GM12878 (cell line): ENCODE measurements at regions not wholly inside any gene's neighbourhood (a gene's known extent, or its start where the extent isn't known, plus 50 kb on each side); places are given as distances from the start of the nearest gene placed in this dataset.

Experiments used
- ATAC-seq: fragments of 200-7000 bp; cut with Tn5 transposase; 3 replicates; pipeline ENCODE4 v1.9.1; 2020; ENCODE audit warnings: mild to moderate bottlenecking, moderate library complexity
- BruUV-seq: library from RNA; stranded (reverse); fragments of 400-500 nt; replicated peaks from 2 replicates; lab custom pipeline; 2021; lab: Mats Ljungman, UMichigan
- CTCF ChIA-PET: fragments of 300-600 bp; sonication (Branson Sonifier 250); formaldehyde crosslinking; extraction: SDS; loops from one replicate; lab custom pipeline; 2021; ENCODE audit warnings: inconsistent platforms; lab: Yijun Ruan, JAX
- POLR2A ChIA-PET: fragments of 350-600 bp; formaldehyde crosslinking; extraction: SDS; loops from one replicate; lab custom pipeline; 2021; ENCODE audit warnings: inconsistent platforms; lab: Charles Lee
- RAD21 ChIA-PET: fragments of 300-600 bp; sonication (Branson Sonifier 250); formaldehyde crosslinking; loops from one replicate; lab custom pipeline; 2023; ENCODE audit warnings: antibody characterized with exemption; ENCODE audit not compliant: unreplicated experiment; lab: Charles Lee
- SMC1A ChIA-PET: fragments of 300-600 bp; sonication (Branson Sonifier 250); formaldehyde crosslinking; loops from one replicate; lab custom pipeline; 2023; ENCODE audit not compliant: unreplicated experiment, uncharacterized antibody; lab: Charles Lee
- DNase-seq: peaks from one replicate; pipeline ENCODE4 v3.0.0-alpha.2; 2011; ENCODE audit warnings: low read depth, low spot score
- FAIRE-seq: peaks from 3 replicates; lab custom pipeline; 2011; peaks lifted over from hg19 to GRCh38; lab: Jason Lieb, UNC
- H2AFZ ChIP-seq: 2 replicates; pipeline ENCODE4 v1.6.0; 2011; ENCODE audit warnings: low read depth, low read length, control low read depth; ENCODE audit not compliant: control insufficient read depth
- H3K27ac ChIP-seq: 2 replicates; pipeline ENCODE4 v1.5.1; 2011; ENCODE audit warnings: control low read depth; ENCODE audit not compliant: control insufficient read depth, insufficient read depth
- H3K27me3 ChIP-seq, 2 experiments: replicated peaks in 1 of 2; 2 replicates each; pipeline versions ENCODE4 v1.6.0 to v1.6.1; 2011; ENCODE audit warnings: low read length in 1 of 2; ENCODE audit not compliant: control insufficient read depth in 2 of 2, insufficient read depth in 2 of 2
- H3K36me3 ChIP-seq, 2 experiments: 2 replicates each; pipeline ENCODE4 v1.5.1; 2011; ENCODE audit warnings: low read length in 1 of 2; ENCODE audit not compliant: control insufficient read depth in 2 of 2, insufficient read depth in 2 of 2
- H3K4me1 ChIP-seq: 2 replicates; pipeline ENCODE4 v1.6.1; 2011; ENCODE audit warnings: mild to moderate bottlenecking, low read length, moderate library complexity, mixed read lengths; ENCODE audit not compliant: control insufficient read depth, insufficient read depth
- H3K4me2 ChIP-seq: 2 replicates; pipeline ENCODE4 v1.6.0; 2011; ENCODE audit warnings: control low read depth; ENCODE audit not compliant: control insufficient read depth, insufficient read depth
- H3K4me3 ChIP-seq: fragments of 200-600 bp; sonication (generic); 2 replicates; pipeline ENCODE4 v1.5.1; 2016
- H3K79me2 ChIP-seq: 2 replicates; pipeline ENCODE4 v1.6.0; 2011; ENCODE audit warnings: low read length; ENCODE audit not compliant: control insufficient read depth, insufficient read depth
- H3K9ac ChIP-seq: 2 replicates; pipeline ENCODE4 v1.8.0; 2011; ENCODE audit warnings: low read length, control low read depth, mixed read lengths; ENCODE audit not compliant: control insufficient read depth, insufficient read depth
- H3K9me3 ChIP-seq: replicated peaks from 3 replicates; pipeline ENCODE4 v1.5.1; 2011; ENCODE audit warnings: mild to moderate bottlenecking, low read length; ENCODE audit not compliant: control insufficient read depth, insufficient read depth
- H4K20me1 ChIP-seq: 2 replicates; pipeline ENCODE4 v1.6.0; 2011; ENCODE audit not compliant: control insufficient read depth, insufficient read depth
- BCL3 ChIP-seq: IDR thresholded peaks from 2 replicates; pipeline ENCODE4 v1.6.1; 2011; ENCODE audit warnings: borderline replicate concordance, low read depth, mild to moderate bottlenecking, moderate library complexity, low read length; ENCODE audit not compliant: insufficient read depth, poor library complexity, severe bottlenecking
- BHLHE40 ChIP-seq, 2 experiments: fragments of 450-650 bp in 1 of 2; IDR thresholded peaks; 2 replicates each; pipeline ENCODE4 v1.6.1; 2011 to 2017; ENCODE audit warnings: low read depth in 2 of 2, borderline replicate concordance in 1 of 2, improper control_type of control experiment in 1 of 2, low read length in 1 of 2, mild to moderate bottlenecking in 1 of 2
- CHD2 ChIP-seq: IDR thresholded peaks from 2 replicates; pipeline ENCODE4 v1.6.1; 2011; ENCODE audit warnings: low read depth, low read length, improper control_type of control experiment, borderline replicate concordance
- DPF2 ChIP-seq: fragments of 450-650 bp; IDR thresholded peaks from 2 replicates; pipeline ENCODE4 v1.6.1; 2017; ENCODE audit warnings: mild to moderate bottlenecking
- ELK1 ChIP-seq: IDR thresholded peaks from 2 replicates; pipeline ENCODE4 v1.6.1; 2012; ENCODE audit warnings: low read depth, low read length, improper control_type of control experiment
- MXI1 ChIP-seq: fragments of 150-350 bp; IDR thresholded peaks from 2 replicates; pipeline ENCODE4 v1.6.1; 2011; ENCODE audit warnings: low read depth, mild to moderate bottlenecking, inconsistent platforms, low read length, improper control_type of control experiment
- MYB ChIP-seq: fragments of 150-350 bp; IDR thresholded peaks from 2 replicates; pipeline ENCODE4 v1.6.1; 2014; ENCODE audit warnings: mild to moderate bottlenecking, low read depth, low read length, borderline replicate concordance
- NFYA ChIP-seq: IDR thresholded peaks from 2 replicates; pipeline ENCODE4 v1.6.1; 2011; ENCODE audit warnings: low read depth, mild to moderate bottlenecking, low read length, improper control_type of control experiment, borderline replicate concordance
- PRDM15 ChIP-seq: fragments of 450-650 bp; formaldehyde crosslinking; IDR thresholded peaks from 2 replicates; pipeline ENCODE4 v1.4.0; 2020; ENCODE audit warnings: mild to moderate bottlenecking, moderate library complexity
- RCOR1 ChIP-seq: conservative IDR thresholded peaks from 2 replicates; pipeline ENCODE4 v1.6.1; 2012; ENCODE audit warnings: low read depth, low read length, improper control_type of control experiment
- SREBF1 ChIP-seq: IDR thresholded peaks from 2 replicates; pipeline ENCODE4 v1.6.1; 2012; ENCODE audit warnings: mild to moderate bottlenecking, low read length
- STAT1 ChIP-seq: fragments of 450-650 bp; conservative IDR thresholded peaks from 2 replicates; pipeline ENCODE4 v1.6.1; 2014; ENCODE audit warnings: antibody characterized with exemption, mild to moderate bottlenecking
- ZNF274 ChIP-seq: IDR thresholded peaks from one replicate; pipeline ENCODE4 v1.8.0; 2011; ENCODE audit not compliant: insufficient read length, insufficient read depth
- ZNF384 ChIP-seq: IDR thresholded peaks from 2 replicates; pipeline ENCODE4 v1.6.1; 2012; ENCODE audit warnings: low read depth, mild to moderate bottlenecking, low read length, improper control_type of control experiment, borderline replicate concordance
- in situ Hi-C: fragments of 300-500 bp; cut with MboI; formaldehyde crosslinking; loops from 9 replicates; pipeline ENCODE4 v1.14.3; 2018; ENCODE audit warnings: mixed read lengths
- intact Hi-C: fragments of 100-400 bp; cut with micrococcal nuclease; formaldehyde crosslinking; loops from one replicate; pipeline ENCODE4 v1.14.2; 2022; ENCODE audit not compliant: unreplicated experiment

- Histone ChIP-seq H4K20me1 (no peaks in the 10 kb centered on the region), H3K9ac (no peak overlapping the region), H3K27ac (no peak overlapping the region), H3K4me2 (no peak overlapping the region), H3K27me3 (no peaks in the 10 kb centered on the region), H3K79me2 (no peaks in the 10 kb centered on the region), H3K4me3 (no peak overlapping the region), H3K36me3 (no peaks in the 10 kb centered on the region), H2AFZ (no peak overlapping the region), H3K4me1 (no peaks in the 10 kb centered on the region), H3K9me3 (no peaks in the 10 kb centered on the region)
- SMC1A ChIA-PET: no interaction called here
- CTCF ChIA-PET: interaction anchor here (0.6 kb wide), 1 partner anchor 1911 kb away, joined by 3 read pairs; no protein-coding TSS in a partner anchor
- in situ Hi-C loops (no loop called here), intact Hi-C loops (no loop called here)
- ATAC-seq: no peak
- no peak for FAIRE-seq
- RAD21 ChIA-PET: no interaction called here
- DNase-seq: no peak
- POLR2A ChIA-PET: no interaction called here
- BruUV-seq: no TSS peak
- no peak for TF ChIP-seq STAT1
- TF ChIP-seq ZNF384: no peak
- no peak for TF ChIP-seq ZNF274
- TF ChIP-seq CHD2: no peak
- TF ChIP-seq NFYA: no peak
- no peak for TF ChIP-seq DPF2
- TF ChIP-seq RCOR1: no peak
- no peak for TF ChIP-seq ELK1
- no peak for TF ChIP-seq BCL3
- no peak for TF ChIP-seq PRDM15 (CRISPR knock-in tag)
- no peak for TF ChIP-seq BHLHE40 (IDR thresholded peaks at IDR 0.05; ENCODE audit: borderline replicate concordance in 1 of 2, low read depth in 2 of 2, low read length in 1 of 2)
- no peak for TF ChIP-seq MXI1
- no peak for TF ChIP-seq MYB
- TF ChIP-seq SREBF1: no peak
These were observed 475.0 kb upstream of the PCDH7 start for GRCh38 chr4:30245140-30245539.
